Panc1 (cell line): ENCODE measurements at regions not wholly inside any gene's neighbourhood (a gene's known extent, or its start where the extent isn't known, plus 50 kb on each side); places are given as distances from the start of the nearest gene placed in this dataset.

Experiments
- CTCF ChIP-seq: fragments of 450-650 bp; IDR thresholded peaks from 2 replicates; pipeline ENCODE4 v1.5.1; 2017; ENCODE audit warnings: mild to moderate bottlenecking
- SIN3A ChIP-seq: IDR thresholded peaks from 2 replicates; pipeline ENCODE4 v1.6.1; 2012; ENCODE audit warnings: low read depth, mild to moderate bottlenecking, low read length, moderate library complexity, borderline replicate concordance; ENCODE audit not compliant: insufficient read depth

- TF ChIP-seq CTCF = no peak
- no peak for TF ChIP-seq SIN3A
Observed at GRCh38 chr2:120595739-120596138, 139.9 kb upstream of the GLI2 start.
